HG02981 (cell line): ENCODE measurements at regions not wholly inside any gene's neighbourhood (a gene's known extent, or its start where the extent isn't known, plus 50 kb on each side); places are given as distances from the start of the nearest gene placed in this dataset.
"Not testable (repeated sequence)": the region's sequence is repeated elsewhere in the genome, so short reads cannot be mapped to it uniquely, and the experiment has no call there.

ENCODE experiments used
- ATAC-seq: cut with Tn5 transposase; IDR thresholded peaks from one replicate; pipeline ENCODE4 v1.9.1; 2021; ENCODE audit warnings: mild to moderate bottlenecking, moderate library complexity; ENCODE audit not compliant: unreplicated experiment

GRCh38 chr10:3661271-3661670 is 123.7 kb downstream of the KLF6 start:
- no peak for ATAC-seq

- no peak for ATAC-seq
These were observed 124.3 kb downstream of the KLF6 start for GRCh38 chr10:3660753-3661152.

GRCh38 chr10:3659203-3659917 is 125.6 kb downstream of the KLF6 start:
- ATAC-seq: no peak

GRCh38 chr10:3658766-3659165 is 126.2 kb downstream of the KLF6 start:
- no peak for ATAC-seq

DNA sequence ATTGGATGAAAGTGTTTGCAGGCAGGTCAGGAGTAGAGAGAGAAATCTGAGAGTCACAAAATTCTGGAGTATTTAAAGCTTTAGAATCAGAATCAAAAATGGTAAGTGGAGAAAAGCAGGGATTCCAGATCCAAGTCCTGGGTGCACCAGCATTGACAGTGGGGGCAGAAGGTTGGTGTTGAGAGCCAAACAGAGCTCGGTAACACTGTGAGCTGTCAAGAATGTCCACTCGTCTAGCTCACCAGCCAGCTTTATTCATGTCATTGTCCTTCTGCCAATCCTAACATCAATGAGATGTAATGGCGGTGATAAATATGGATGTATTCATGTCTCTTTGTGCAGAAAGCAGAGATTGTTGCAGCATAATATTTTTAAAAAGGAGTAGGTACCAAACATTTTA is 128.8 kb downstream of the KLF6 start:
- no peak for ATAC-seq

- no peak for ATAC-seq
These were observed 129.5 kb downstream of the KLF6 start for GRCh38 chr10:3655528-3655927.

DNA sequence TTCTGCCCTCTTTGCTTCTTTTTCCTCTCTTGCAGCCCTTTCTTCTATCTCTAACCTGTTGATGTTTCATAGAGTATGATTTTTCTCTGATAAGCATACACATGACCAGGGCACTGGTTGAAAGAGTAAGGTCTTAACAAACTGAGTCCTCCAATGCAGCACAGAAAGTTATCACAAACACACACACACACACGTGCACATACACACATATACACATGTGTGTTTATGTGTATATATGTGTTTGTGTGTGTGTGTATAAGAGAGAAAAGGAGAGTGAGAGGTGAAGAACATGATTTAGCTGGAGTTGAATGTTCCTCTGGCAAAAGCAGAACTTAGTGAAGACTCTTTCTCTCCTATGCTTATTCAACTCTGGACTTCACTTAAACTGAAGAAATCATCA is 130.0 kb downstream of the KLF6 start:
- ATAC-seq: no peak

GRCh38 chr10:3654496-3654895 is 130.5 kb downstream of the KLF6 start:
- no peak for ATAC-seq

DNA sequence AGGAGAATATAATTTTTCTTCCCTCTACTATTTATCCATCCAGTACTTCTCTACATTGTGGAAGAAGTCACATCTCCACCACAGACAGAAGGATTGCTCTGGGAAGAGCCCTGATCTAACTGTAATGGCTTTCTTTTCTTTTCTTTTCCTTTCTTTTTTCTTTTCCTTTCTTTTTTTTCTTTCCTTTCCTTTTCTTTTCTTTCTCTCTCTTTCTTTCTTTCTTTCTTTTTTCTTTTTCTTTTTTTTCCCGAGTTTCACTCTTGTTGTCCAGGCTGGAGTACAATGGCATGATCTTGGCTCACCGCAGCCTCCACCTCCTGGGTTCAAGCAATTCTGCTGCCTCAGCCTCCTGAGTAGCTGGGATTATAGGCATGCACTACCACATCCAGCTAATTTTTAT is 131.7 kb downstream of the KLF6 start:
- not testable (repeated sequence) for ATAC-seq

GRCh38 chr10:3652886-3653285 is 132.1 kb downstream of the KLF6 start:
- no peak for ATAC-seq

DNA sequence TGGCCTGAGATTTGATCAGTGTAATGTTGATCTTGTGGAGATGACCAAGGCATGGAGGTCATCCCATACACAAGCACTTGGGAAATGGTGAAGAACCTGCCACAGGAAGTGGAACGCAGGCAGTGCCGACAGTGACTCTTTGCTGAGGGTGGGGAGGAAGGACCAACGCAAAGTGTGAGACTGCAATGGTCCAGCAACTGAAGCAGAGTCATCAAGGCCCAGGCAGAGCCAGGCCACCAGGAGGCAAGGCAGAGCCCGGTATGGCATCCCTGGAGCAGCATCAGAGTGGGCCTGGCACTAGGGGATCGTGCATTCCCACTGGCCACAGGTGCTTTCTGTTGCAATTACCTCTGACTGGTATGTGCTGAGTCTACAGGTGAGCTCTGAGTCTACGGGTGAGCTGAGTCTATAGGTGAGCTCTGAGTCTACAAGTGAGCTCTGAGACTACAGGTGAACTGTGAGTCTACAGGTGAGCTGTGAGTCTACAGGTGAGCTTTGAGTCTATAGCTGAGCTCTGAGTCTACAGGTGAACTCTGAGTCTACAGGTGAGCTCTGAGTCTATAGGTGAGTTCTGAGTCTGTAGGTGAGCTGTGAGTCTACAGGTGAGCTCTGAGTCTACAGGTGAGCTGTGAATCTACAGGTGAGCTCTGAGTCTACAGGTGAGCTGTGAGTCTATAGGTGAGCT is 132.9 kb downstream of the KLF6 start:
- no peak for ATAC-seq

DNA sequence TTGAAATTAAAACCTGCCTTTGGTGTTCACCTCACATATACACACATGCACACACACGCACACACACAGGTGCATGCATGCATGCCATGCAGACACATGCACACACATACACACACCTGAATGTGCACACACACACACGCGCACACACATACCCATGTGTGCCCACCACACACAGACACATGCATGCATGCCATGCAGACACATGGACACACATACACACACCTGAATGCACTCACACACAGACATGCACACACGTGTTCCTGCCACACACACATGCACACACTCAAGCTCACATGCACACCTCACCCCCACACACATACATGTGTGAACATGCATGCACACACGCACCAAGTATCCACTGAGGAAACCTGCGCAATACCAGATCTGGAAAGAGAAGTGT is 136.4 kb downstream of the KLF6 start:
- no peak for ATAC-seq

DNA sequence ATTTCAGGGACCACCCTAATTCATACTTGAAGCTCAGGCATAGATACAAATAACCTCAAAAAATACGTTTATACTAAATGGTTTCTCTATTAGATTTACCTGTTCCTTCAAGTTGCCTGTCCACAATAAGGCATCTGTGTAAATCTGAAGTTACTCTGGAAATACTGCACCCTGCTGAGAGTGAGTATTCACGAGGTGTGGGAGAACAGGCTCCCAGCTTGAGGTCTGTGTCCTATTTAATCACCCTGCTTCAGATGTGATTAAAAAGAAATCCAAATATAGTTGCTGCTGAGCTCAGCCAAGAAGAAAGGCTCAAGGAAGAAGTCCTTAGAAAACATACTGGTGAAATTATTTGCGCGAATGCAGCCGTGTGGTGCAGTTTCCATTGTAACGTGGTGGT is 136.8 kb downstream of the KLF6 start:
- no peak for ATAC-seq

GRCh38 chr10:3647074-3647473 is 137.9 kb downstream of the KLF6 start:
- ATAC-seq: no peak

GRCh38 chr10:3645406-3645805 is 139.6 kb downstream of the KLF6 start:
- no peak for ATAC-seq

DNA sequence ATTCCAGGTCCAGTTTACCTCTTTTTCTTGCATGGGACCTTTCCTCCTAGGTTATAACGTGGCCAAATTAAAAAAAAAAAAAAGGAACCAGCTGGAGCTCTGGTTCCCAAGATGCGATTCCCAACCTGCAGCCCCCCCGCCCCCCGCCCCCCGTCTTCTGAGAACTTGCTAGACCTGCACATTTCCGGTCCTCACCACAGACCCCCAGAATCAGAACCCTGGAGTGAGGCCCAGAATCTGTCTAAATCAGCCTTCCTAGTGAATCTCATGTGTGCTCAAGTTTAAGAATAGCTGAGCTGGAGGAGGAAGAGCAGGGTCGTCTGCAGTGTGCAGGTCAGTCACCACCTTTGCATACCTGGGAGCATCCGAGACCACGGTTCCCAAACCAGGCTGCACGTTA is 144.2 kb downstream of the KLF6 start:
- ATAC-seq: no peak

- no peak for ATAC-seq
These were observed 145.5 kb downstream of the KLF6 start for GRCh38 chr10:3639546-3639945.

GRCh38 chr10:3636356-3637181 is 148.4 kb downstream of the KLF6 start:
- ATAC-seq: no peak

DNA sequence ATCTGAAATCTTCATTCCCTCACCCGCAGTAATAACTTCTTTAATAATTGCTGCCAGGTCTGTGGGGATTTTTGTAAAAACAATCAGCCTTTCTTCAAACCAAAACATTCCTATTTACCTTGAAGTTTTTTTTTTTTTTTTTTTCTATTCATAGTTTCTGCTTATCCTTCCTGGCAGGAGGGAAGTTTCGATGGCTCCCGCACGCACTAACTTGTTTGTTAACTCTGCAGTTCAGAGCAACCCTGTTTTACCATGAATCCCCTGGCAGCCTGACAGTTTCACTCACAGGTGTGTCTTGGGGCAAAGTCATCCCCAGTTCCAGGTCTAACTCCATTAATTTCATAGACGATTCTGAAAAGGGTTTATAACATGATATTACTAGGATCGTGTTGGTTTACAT is 149.3 kb downstream of the KLF6 start:
- no peak for ATAC-seq

DNA sequence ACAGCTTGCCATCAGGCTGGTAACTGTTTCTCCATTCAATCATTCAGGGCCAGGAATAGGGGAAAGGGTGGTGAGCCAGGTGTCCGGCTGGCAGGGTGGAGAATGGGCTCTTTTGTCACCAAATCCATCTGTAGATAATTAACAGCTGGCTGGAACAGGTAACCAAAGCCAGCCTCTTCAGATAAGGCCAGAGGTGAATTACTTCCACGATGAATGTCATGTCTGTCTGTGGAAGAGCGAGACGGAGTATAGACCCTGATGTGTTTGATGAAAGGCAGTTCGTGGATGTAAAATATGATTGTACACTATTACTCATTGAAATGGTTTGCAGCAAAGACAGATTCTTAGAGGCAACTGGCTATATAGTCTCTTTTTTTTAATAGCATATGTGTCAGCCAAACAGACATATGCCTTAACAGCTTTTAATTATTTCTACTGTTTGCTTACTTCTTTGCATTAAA is 149.8 kb downstream of the KLF6 start:
- no peak for ATAC-seq

- not testable (repeated sequence) for ATAC-seq
These were observed 150.4 kb downstream of the KLF6 start for GRCh38 chr10:3634646-3635045.
